ENCODE measurements at regions not wholly inside any gene's neighbourhood (a gene's known extent, or its start where the extent isn't known, plus 50 kb on each side); places are given as distances from the start of the nearest gene placed in this dataset.

GRCh38 chr14:61918998-61919397, 156.8 kb downstream of the SNAPC1 start:
- WGBS (ENCODE audit: extremely low coverage, insufficient coverage, insufficient read length) = no CpG with 5 or more reads among the region's 2 CpGs
- H3K23ac ChIP-seq (ENCODE audit: low read length) = no peak overlapping the region

GRCh38 chr14:61923348-61923747, 161.1 kb downstream of the SNAPC1 start:
- H4K91ac ChIP-seq (ENCODE audit: low read depth, low read length) = no peak overlapping the region
- no peaks in the 10 kb centered on the region for H3K79me2 ChIP-seq (ENCODE audit: control insufficient read depth, insufficient read depth, low read length, poor library complexity)
- no peaks in the 10 kb centered on the region for H3K36me3 ChIP-seq (ENCODE audit: control insufficient read depth in 1 of 2, insufficient read depth in 2 of 2, low read length in 2 of 2)
- H3K27me3 ChIP-seq (ENCODE audit: insufficient read depth, low read length) = no peaks in the 10 kb centered on the region
- H2BK5ac ChIP-seq (ENCODE audit: low read depth, low read length, poor library complexity) = no peak overlapping the region
- no peak overlapping the region for H4K12ac ChIP-seq (ENCODE audit: low read depth, low read length)
- peaks cover 2 to 8% of the 10 kb centered on the region in 2 experiments for H3K4me1 ChIP-seq (ENCODE audit: control insufficient read depth in 1 of 2, insufficient read depth in 2 of 2, low read length in 2 of 2)
- H3K27ac ChIP-seq (ENCODE audit: low read depth, low read length) = no peak overlapping the region
- H3K9ac ChIP-seq (ENCODE audit: low read length) = no peak overlapping the region
- H3K4me3 ChIP-seq (ENCODE audit: low read depth, low read length) = no peak overlapping the region
- H3K14ac ChIP-seq (ENCODE audit: low read length) = no peak overlapping the region
- no peak overlapping the region for H4K8ac ChIP-seq (ENCODE audit: low read depth, low read length)
- no peaks in the 10 kb centered on the region for H3K9me3 ChIP-seq (ENCODE audit: insufficient read depth, low read depth, low read length)
- peaks cover 14% of the 10 kb centered on the region for H3K79me1 ChIP-seq (ENCODE audit: low read length)
- H2AFZ ChIP-seq (ENCODE audit: insufficient read depth, low read length, poor library complexity) = no peak overlapping the region
- no peak overlapping the region for H3K4ac ChIP-seq (ENCODE audit: low read depth, low read length)
- no peak for DNase-seq
- WGBS (ENCODE audit: extremely low coverage, insufficient coverage, insufficient read length) = no CpG with 5 or more reads among the region's 4 CpGs
- H2AK5ac ChIP-seq (ENCODE audit: low read length) = no peak overlapping the region
- H3K18ac ChIP-seq (ENCODE audit: low read length) = no peak overlapping the region
- H2BK12ac ChIP-seq (ENCODE audit: low read length) = no peak overlapping the region
- H3K4me2 ChIP-seq (ENCODE audit: low read length) = no peak overlapping the region
- no peak overlapping the region for H2BK120ac ChIP-seq (ENCODE audit: insufficient read depth, low read length, poor library complexity)
- H3K23ac ChIP-seq (ENCODE audit: low read length) = no peak overlapping the region

More at GRCh38 chr14:61918998-61919397, 156.8 kb downstream of the SNAPC1 start:
- Histone ChIP-seq H2AFZ (ENCODE audit: insufficient read depth, low read length, poor library complexity) (no peak overlapping the region), H3K36me3 (ENCODE audit: control insufficient read depth in 1 of 2, insufficient read depth in 2 of 2, low read length in 2 of 2) (no peaks in the 10 kb centered on the region), H3K4me2 (ENCODE audit: low read length) (no peak overlapping the region), H2BK12ac (ENCODE audit: low read length) (no peak overlapping the region), H3K9me3 (ENCODE audit: insufficient read depth, low read depth, low read length) (no peaks in the 10 kb centered on the region), H4K12ac (ENCODE audit: low read depth, low read length) (no peak overlapping the region), H3K4me3 (ENCODE audit: low read depth, low read length) (no peak overlapping the region), H3K27ac (ENCODE audit: low read depth, low read length) (no peak overlapping the region), H2AK5ac (ENCODE audit: low read length) (no peak overlapping the region), H2BK120ac (ENCODE audit: insufficient read depth, low read length, poor library complexity) (no peak overlapping the region), H3K27me3 (ENCODE audit: insufficient read depth, low read length) (no peaks in the 10 kb centered on the region), H4K8ac (ENCODE audit: low read depth, low read length) (no peak overlapping the region), H4K91ac (ENCODE audit: low read depth, low read length) (no peak overlapping the region), H3K9ac (ENCODE audit: low read length) (no peak overlapping the region), H3K18ac (ENCODE audit: low read length) (no peak overlapping the region), H3K79me2 (ENCODE audit: control insufficient read depth, insufficient read depth, low read length, poor library complexity) (no peaks in the 10 kb centered on the region), H3K14ac (ENCODE audit: low read length) (no peak overlapping the region), H3K79me1 (ENCODE audit: low read length) (no peaks in the 10 kb centered on the region), H2BK5ac (ENCODE audit: low read depth, low read length, poor library complexity) (no peak overlapping the region), H3K4me1 (ENCODE audit: control insufficient read depth in 1 of 2, insufficient read depth in 2 of 2, low read length in 2 of 2) (no peaks in the 10 kb centered on the region), H3K4ac (ENCODE audit: low read depth, low read length) (no peak overlapping the region)
- DNase-seq = no peak

GRCh38 chr14:61925043-61925442, 162.8 kb downstream of the SNAPC1 start:
- no peak overlapping the region for H3K14ac ChIP-seq (ENCODE audit: low read length)
- H2BK120ac ChIP-seq (ENCODE audit: insufficient read depth, low read length, poor library complexity) = no peak overlapping the region
- no peaks in the 10 kb centered on the region for H3K36me3 ChIP-seq (ENCODE audit: control insufficient read depth in 1 of 2, insufficient read depth in 2 of 2, low read length in 2 of 2)
- H3K79me2 ChIP-seq (ENCODE audit: control insufficient read depth, insufficient read depth, low read length, poor library complexity) = no peaks in the 10 kb centered on the region
- WGBS (ENCODE audit: extremely low coverage, insufficient coverage, insufficient read length) = no CpG with 5 or more reads among the region's 5 CpGs
- no peak overlapping the region for H2AK5ac ChIP-seq (ENCODE audit: low read length)
- DNase-seq = peak in 1 of 2 donors; percentile 39
- no peak overlapping the region for H4K91ac ChIP-seq (ENCODE audit: low read depth, low read length)
- no peak overlapping the region for H2AFZ ChIP-seq (ENCODE audit: insufficient read depth, low read length, poor library complexity)
- H3K27ac ChIP-seq (ENCODE audit: low read depth, low read length) = no peak overlapping the region
- H3K4me3 ChIP-seq (ENCODE audit: low read depth, low read length) = no peak overlapping the region
- no peak overlapping the region for H2BK5ac ChIP-seq (ENCODE audit: low read depth, low read length, poor library complexity)
- no peak overlapping the region for H3K4ac ChIP-seq (ENCODE audit: low read depth, low read length)
- H2BK12ac ChIP-seq (ENCODE audit: low read length) = no peak overlapping the region
- H4K12ac ChIP-seq (ENCODE audit: low read depth, low read length) = no peak overlapping the region
- no peak overlapping the region for H3K4me2 ChIP-seq (ENCODE audit: low read length)
- H3K27me3 ChIP-seq (ENCODE audit: insufficient read depth, low read length) = no peaks in the 10 kb centered on the region
- H3K18ac ChIP-seq (ENCODE audit: low read length) = no peak overlapping the region
- H3K23ac ChIP-seq (ENCODE audit: low read length) = no peak overlapping the region
- H3K9me3 ChIP-seq (ENCODE audit: insufficient read depth, low read depth, low read length) = no peaks in the 10 kb centered on the region
- peaks cover 18% of the 10 kb centered on the region for H3K79me1 ChIP-seq (ENCODE audit: low read length)
- H3K4me1 ChIP-seq (ENCODE audit: control insufficient read depth in 1 of 2, insufficient read depth in 2 of 2, low read length in 2 of 2) = peaks cover 2 to 14% of the 10 kb centered on the region in 2 experiments
- H4K8ac ChIP-seq (ENCODE audit: low read depth, low read length) = no peak overlapping the region
- H3K9ac ChIP-seq (ENCODE audit: low read length) = no peak overlapping the region

GRCh38 chr14:61925732-61926435, 163.7 kb downstream of the SNAPC1 start:
- Histone ChIP-seq H3K79me2 (ENCODE audit: control insufficient read depth, insufficient read depth, low read length, poor library complexity) (no peaks in the 10 kb centered on the region), H4K8ac (ENCODE audit: low read depth, low read length) (no peak overlapping the region), H3K27me3 (ENCODE audit: insufficient read depth, low read length) (no peaks in the 10 kb centered on the region), H3K23ac (ENCODE audit: low read length) (no peak overlapping the region), H4K91ac (ENCODE audit: low read depth, low read length) (peak overlapping the region; percentile 45), H2AK5ac (ENCODE audit: low read length) (no peak overlapping the region), H2BK12ac (ENCODE audit: low read length) (no peak overlapping the region), H3K4me1 (ENCODE audit: control insufficient read depth in 1 of 2, insufficient read depth in 2 of 2, low read length in 2 of 2) (peaks cover 2 to 16% of the 10 kb centered on the region in 2 experiments), H2AFZ (ENCODE audit: insufficient read depth, low read length, poor library complexity) (no peak overlapping the region), H3K4ac (ENCODE audit: low read depth, low read length) (no peak overlapping the region), H3K9ac (ENCODE audit: low read length) (no peak overlapping the region), H3K27ac (ENCODE audit: low read depth, low read length) (peak overlapping the region; percentile 95), H3K4me3 (ENCODE audit: low read depth, low read length) (no peak overlapping the region), H3K14ac (ENCODE audit: low read length) (no peak overlapping the region), H3K9me3 (ENCODE audit: insufficient read depth, low read depth, low read length) (no peaks in the 10 kb centered on the region), H3K36me3 (ENCODE audit: control insufficient read depth in 1 of 2, insufficient read depth in 2 of 2, low read length in 2 of 2) (no peaks in the 10 kb centered on the region), H2BK120ac (ENCODE audit: insufficient read depth, low read length, poor library complexity) (peak overlapping the region; percentile 74), H3K79me1 (ENCODE audit: low read length) (peaks cover 18% of the 10 kb centered on the region), H2BK5ac (ENCODE audit: low read depth, low read length, poor library complexity) (peak overlapping the region; percentile 64), H3K18ac (ENCODE audit: low read length) (no peak overlapping the region), H3K4me2 (ENCODE audit: low read length) (no peak overlapping the region), H4K12ac (ENCODE audit: low read depth, low read length) (no peak overlapping the region)
- peak in 1 of 2 donors; percentile 46 for DNase-seq
- WGBS (ENCODE audit: extremely low coverage, insufficient coverage, insufficient read length) = no CpG with 5 or more reads among the region's 1 CpG

Measured in trophoblast cell (in vitro differentiated cells and primary cell).